Glutamatergic neuron (in vitro differentiated cells): ENCODE measurements at regions not wholly inside any gene's neighbourhood (a gene's known extent, or its start where the extent isn't known, plus 50 kb on each side); places are given as distances from the start of the nearest gene placed in this dataset.

Source experiments
- DNase-seq: peaks from one replicate; pipeline ENCODE4 v3.0.0; 2022
- H3K27ac Mint-ChIP-seq: one replicate; pipeline ENCODE4 v1.8.0; 2020; ENCODE audit warnings: mild to moderate bottlenecking, mixed read lengths, inconsistent platforms; ENCODE audit not compliant: unreplicated experiment
- H3K27me3 Mint-ChIP-seq: one replicate; pipeline ENCODE4 v1.8.0; 2020; ENCODE audit warnings: mild to moderate bottlenecking, moderate library complexity, mixed read lengths, inconsistent platforms; ENCODE audit not compliant: unreplicated experiment
- H3K36me3 Mint-ChIP-seq: one replicate; pipeline ENCODE4 v1.8.0; 2020; ENCODE audit warnings: mild to moderate bottlenecking, mixed read lengths, inconsistent platforms; ENCODE audit not compliant: unreplicated experiment
- H3K4me1 Mint-ChIP-seq: one replicate; pipeline ENCODE4 v1.8.0; 2020; ENCODE audit warnings: mild to moderate bottlenecking, low read depth, mixed read lengths, inconsistent platforms; ENCODE audit not compliant: unreplicated experiment
- H3K4me3 Mint-ChIP-seq: one replicate; pipeline ENCODE4 v1.8.0; 2020; ENCODE audit warnings: mild to moderate bottlenecking, mixed read lengths, inconsistent platforms; ENCODE audit not compliant: unreplicated experiment
- H3K9me3 Mint-ChIP-seq: one replicate; pipeline ENCODE4 v1.8.0; 2020; ENCODE audit warnings: mild to moderate bottlenecking, moderate library complexity, mixed read lengths, inconsistent platforms; ENCODE audit not compliant: unreplicated experiment
- TF ChIP-seq, protein P1 (sequence below): fragments of 200-600 bp; sonication (generic); IDR thresholded peaks from one replicate; pipeline ENCODE4 v1.5.0; 2021; ENCODE audit not compliant: partially characterized antibody, unreplicated experiment

DNA sequence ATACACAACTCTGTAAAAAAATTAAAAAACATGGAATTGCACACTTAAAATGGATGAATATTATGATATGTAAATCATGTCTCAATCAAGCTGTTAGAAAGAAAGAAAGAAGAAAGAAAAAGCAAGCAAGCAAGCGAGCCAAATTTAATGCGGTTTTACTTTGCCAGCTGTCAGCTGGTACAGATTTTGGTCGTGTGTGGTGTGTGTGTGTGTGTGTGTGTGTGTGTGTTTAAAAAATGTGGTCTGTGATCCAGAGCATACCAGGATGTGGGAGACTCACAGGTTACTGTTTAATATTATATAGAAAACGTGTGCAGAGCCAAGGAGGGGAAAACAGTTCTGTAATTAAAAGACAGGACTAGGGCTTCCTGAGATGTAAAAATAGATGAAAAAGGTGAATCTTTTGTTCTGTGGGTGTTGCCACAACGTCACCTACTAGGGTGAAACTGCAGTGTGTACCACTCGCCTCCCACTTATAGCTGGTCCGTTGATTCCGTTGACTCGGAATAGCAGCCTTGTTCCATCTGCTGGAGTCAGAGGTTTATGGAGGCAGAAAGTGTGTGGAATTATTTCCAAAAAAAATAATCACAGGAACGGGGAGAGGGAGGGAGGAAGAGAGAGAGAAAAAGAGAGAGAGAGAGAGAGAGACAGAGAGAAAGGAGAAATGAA, 197.7 kb downstream of the BCAS1 start:
- Mint-ChIP-seq H3K4me3 (no peak overlapping the region), H3K4me1 (peaks cover 11% of the 10 kb centered on the region), H3K27ac (no peak overlapping the region), H3K36me3 (no peaks in the 10 kb centered on the region), H3K9me3 (peaks cover 4% of the 10 kb centered on the region), H3K27me3 (peaks cover 2% of the 10 kb centered on the region)
- TF ChIP-seq, protein P1, sequence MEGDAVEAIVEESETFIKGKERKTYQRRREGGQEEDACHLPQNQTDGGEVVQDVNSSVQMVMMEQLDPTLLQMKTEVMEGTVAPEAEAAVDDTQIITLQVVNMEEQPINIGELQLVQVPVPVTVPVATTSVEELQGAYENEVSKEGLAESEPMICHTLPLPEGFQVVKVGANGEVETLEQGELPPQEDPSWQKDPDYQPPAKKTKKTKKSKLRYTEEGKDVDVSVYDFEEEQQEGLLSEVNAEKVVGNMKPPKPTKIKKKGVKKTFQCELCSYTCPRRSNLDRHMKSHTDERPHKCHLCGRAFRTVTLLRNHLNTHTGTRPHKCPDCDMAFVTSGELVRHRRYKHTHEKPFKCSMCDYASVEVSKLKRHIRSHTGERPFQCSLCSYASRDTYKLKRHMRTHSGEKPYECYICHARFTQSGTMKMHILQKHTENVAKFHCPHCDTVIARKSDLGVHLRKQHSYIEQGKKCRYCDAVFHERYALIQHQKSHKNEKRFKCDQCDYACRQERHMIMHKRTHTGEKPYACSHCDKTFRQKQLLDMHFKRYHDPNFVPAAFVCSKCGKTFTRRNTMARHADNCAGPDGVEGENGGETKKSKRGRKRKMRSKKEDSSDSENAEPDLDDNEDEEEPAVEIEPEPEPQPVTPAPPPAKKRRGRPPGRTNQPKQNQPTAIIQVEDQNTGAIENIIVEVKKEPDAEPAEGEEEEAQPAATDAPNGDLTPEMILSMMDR: no peak
- DNase-seq: no peak

DNA sequence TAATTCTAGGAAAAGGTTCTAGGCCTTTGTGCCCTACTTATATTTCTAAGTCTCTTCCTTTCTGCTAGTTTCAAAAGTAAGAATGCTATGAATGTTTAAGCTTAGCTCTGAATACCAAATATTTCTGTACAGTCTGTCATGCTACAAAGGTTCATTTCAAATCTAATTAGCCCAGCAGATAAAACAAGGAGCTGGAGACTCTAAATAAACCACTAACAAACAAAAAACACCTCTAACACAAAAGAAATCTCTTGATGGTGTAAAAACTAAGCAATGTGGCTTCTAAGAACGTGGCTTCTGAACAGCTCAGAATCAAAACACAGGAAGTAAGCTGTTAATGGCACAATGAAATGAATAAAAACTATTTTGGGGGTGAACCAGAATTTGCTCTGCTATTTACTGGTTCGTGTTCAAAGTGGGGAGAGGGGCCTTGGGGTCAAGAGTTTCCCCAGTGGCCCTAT, 198.3 kb downstream of the BCAS1 start:
- DNase-seq: no peak
- Mint-ChIP-seq H3K27me3 (peaks cover 2% of the 10 kb centered on the region), H3K36me3 (no peaks in the 10 kb centered on the region), H3K4me1 (peaks cover 16% of the 10 kb centered on the region), H3K4me3 (no peak overlapping the region), H3K9me3 (peaks cover 3% of the 10 kb centered on the region), H3K27ac (no peak overlapping the region)
- TF ChIP-seq, protein P1: no peak

DNA sequence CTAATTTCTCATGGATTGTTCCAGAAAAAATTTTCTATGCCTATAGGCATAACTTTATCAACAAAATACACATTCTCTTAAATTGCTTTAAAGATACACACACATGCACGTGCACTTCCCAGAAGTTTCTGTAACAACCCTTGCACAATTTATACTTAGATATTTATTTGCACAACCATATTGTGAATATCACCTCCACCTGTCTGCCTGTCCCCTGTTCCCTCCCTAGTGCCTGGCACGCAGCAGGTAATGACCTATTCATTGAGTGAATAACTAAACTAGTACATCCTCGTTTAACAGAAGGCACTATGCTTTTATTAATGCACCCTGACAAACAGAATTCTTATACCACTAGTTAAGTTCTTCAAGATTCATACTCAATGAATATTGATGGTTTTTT, 198.9 kb downstream of the BCAS1 start:
- no peak overlapping the region for H3K27ac Mint-ChIP-seq
- TF ChIP-seq, protein P1: no peak
- H3K9me3 Mint-ChIP-seq: peaks cover 3% of the 10 kb centered on the region
- peaks cover 20% of the 10 kb centered on the region for H3K4me1 Mint-ChIP-seq
- H3K36me3 Mint-ChIP-seq: no peaks in the 10 kb centered on the region
- DNase-seq: no peak
- peaks cover 1% of the 10 kb centered on the region for H3K27me3 Mint-ChIP-seq
- no peak overlapping the region for H3K4me3 Mint-ChIP-seq

DNA sequence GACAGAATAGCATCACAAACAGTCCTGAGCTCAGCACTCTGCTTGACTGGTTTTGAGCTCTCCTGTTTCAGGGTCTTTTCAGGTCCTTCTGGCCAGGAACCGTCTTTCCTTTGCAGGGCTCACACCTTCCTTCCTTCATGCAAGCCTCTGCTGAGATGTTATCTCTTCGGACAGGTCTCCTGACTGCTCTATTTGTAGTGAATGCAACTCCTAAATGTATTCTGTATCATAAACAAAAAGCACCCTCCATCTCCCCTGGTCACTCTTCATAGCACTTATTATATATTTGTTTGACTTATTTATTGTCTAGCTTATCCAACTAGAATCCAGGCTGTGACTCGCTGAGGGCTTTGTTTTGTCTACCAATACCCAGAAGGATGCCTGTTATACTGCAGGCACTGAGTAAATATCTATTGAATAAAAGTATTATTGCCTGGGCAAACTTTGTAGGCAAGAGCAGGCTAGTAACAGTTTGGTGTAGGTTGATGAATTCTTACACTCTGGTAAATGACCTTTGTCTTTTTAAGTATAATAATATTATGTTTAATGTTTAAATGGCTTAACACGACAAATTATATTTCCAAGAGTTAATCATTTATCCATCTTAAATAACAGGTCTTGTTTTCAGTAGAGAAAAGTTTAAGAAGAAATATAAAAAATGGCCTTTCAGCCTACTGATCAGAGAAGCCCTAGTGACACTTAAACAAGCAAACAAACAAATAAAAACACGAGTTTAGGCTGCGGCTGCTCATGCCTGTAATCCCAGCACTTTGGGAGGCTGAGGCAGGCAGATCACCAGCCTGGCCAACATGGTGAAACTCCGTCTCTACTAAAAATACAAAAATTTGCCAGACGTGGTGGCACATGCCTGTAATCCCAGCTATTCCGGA, 199.7 kb downstream of the BCAS1 start:
- Mint-ChIP-seq H3K9me3 (peaks cover 1% of the 10 kb centered on the region), H3K4me3 (no peak overlapping the region), H3K27me3 (no peaks in the 10 kb centered on the region), H3K36me3 (no peaks in the 10 kb centered on the region), H3K4me1 (peaks cover 28% of the 10 kb centered on the region), H3K27ac (no peak overlapping the region)
- TF ChIP-seq, protein P1: no peak
- DNase-seq: no peak
